ENCODE measurements at regions not wholly inside any gene's neighbourhood (a gene's known extent, or its start where the extent isn't known, plus 50 kb on each side); places are given as distances from the start of the nearest gene placed in this dataset.

- H3K4me3 ChIP-seq (ENCODE audit: low read depth, low read length), result no peak overlapping the region
- no peak for DNase-seq (ENCODE audit: low read depth)
- TF ChIP-seq, protein P1, sequence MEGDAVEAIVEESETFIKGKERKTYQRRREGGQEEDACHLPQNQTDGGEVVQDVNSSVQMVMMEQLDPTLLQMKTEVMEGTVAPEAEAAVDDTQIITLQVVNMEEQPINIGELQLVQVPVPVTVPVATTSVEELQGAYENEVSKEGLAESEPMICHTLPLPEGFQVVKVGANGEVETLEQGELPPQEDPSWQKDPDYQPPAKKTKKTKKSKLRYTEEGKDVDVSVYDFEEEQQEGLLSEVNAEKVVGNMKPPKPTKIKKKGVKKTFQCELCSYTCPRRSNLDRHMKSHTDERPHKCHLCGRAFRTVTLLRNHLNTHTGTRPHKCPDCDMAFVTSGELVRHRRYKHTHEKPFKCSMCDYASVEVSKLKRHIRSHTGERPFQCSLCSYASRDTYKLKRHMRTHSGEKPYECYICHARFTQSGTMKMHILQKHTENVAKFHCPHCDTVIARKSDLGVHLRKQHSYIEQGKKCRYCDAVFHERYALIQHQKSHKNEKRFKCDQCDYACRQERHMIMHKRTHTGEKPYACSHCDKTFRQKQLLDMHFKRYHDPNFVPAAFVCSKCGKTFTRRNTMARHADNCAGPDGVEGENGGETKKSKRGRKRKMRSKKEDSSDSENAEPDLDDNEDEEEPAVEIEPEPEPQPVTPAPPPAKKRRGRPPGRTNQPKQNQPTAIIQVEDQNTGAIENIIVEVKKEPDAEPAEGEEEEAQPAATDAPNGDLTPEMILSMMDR (conservative IDR thresholded peaks at IDR 0.05; ENCODE audit: low read depth, low read length), result no peak
These were observed 129.4 kb upstream of the TOP3B start for GRCh38 chr22:22111983-22112382.

DNA sequence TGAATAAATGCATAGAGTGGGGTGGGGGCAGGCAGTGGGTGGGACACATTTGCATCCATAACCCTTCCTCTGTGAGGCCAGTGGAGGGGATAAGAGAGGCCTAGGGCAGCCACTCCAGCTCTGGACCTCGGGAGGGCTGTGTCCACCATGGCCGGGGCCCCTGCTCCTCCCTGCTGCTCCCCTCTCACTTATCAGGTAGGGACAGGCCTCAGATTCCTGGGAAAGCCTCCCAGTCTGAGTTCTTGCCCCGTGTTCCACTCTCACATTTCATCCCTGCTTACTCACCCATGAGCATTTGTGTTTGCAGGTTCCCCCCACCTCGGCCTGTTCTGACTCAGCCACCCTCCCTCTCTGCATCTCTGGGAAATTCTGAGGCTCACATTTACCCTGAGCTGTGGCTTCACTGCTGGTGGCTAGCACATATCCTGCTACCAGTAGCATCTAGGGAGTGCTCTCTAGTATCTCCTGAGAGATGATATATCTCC is 128.7 kb upstream of the TOP3B start:
- TF ChIP-seq, protein P1 (conservative IDR thresholded peaks at IDR 0.05; ENCODE audit: low read depth, low read length), result no peak
- no peak overlapping the region for H3K4me3 ChIP-seq (ENCODE audit: low read depth, low read length)
- DNase-seq (ENCODE audit: low read depth), result peak; percentile 76

DNA sequence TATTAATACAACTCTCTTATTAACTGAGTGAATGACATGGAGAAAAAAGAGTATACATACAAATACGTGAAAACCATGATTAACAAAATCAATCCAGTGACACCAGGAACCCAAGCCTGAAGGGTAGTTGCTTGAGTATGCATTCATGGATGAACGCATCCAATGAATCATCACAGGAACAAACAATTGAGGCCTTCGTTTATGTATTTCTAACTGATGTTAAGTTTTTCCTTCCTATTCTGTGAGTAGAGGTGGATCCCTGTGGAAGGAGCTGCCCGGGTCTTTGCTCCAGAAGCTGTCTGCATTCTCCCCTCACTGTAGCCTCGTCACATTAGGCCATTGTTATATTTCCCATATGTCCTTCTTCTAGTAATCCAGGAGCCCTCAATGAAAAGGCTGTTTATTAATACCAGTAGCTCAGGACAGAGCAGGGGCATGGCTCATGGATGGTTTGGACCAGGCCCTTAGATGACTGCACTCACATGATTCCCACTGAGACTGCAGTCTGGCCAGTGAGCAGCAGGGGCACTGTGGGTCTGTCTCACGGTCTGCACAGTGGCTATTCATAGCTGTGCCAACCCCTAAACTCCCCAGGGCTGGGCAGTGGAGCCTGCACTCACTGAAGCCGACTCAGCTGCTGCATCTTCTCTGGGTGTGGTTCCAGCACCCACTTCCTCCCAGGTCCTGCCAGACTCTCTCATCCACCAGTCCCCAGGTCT is 128.1 kb upstream of the TOP3B start:
- H3K4me3 ChIP-seq (ENCODE audit: low read depth, low read length), result no peak overlapping the region
- peak; percentile 61 for DNase-seq (ENCODE audit: low read depth)
- TF ChIP-seq, protein P1 (conservative IDR thresholded peaks at IDR 0.05; ENCODE audit: low read depth, low read length), result peak; percentile 69

- no peak overlapping the region for H3K4me3 ChIP-seq (ENCODE audit: low read depth, low read length)
- DNase-seq (ENCODE audit: low read depth), result no peak
- TF ChIP-seq, protein P1 (conservative IDR thresholded peaks at IDR 0.05; ENCODE audit: low read depth, low read length), result peak; percentile 39
These were observed 127.3 kb upstream of the TOP3B start for GRCh38 chr22:22109693-22110466.

DNA sequence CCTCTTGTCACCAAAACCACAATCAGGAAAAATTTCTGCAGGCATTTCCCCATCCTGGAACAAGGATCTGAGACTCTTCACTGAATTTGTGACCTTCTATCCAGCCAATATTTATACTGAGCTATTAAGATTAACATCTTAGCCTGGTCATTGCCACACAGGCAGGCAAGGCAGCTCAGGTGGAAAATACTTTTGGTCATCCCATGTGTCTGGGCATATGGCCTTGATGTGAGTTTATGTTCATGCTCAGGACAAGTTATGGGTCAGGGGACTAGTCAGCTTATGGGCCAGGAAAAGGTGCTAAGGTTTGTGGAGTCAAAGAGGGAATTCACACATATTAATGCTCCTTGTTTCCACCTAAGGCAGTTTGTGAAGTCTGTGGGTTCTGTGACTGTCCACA is 124.3 kb upstream of the TOP3B start:
- H3K4me3 ChIP-seq (ENCODE audit: low read depth, low read length), result no peak overlapping the region
- DNase-seq (ENCODE audit: low read depth), result no peak
- TF ChIP-seq, protein P1 (conservative IDR thresholded peaks at IDR 0.05; ENCODE audit: low read depth, low read length), result no peak

DNA sequence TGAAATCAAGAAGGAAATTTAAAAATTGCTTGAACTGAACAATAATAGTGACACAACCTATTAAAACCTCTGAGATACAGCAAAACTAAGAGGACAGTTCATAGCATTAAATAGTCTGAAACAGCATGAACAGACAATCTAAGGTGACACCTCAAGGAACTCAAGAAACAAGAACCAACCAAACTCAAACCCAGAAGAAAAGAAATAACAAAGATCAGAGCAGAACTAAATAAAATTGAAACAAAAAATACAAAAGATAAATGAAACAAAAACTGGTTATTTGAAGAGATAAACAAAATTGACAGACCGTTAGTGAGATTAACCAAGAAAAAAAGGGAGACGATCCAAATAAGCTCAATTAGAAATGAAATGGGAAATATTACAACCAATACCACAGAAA is 122.8 kb upstream of the TOP3B start:
- H3K4me3 ChIP-seq (ENCODE audit: low read depth, low read length), result no peak overlapping the region
- TF ChIP-seq, protein P1 (conservative IDR thresholded peaks at IDR 0.05; ENCODE audit: low read depth, low read length), result no peak
- DNase-seq (ENCODE audit: low read depth), result no peak
